HepG2 (cell line): ENCODE measurements at regions not wholly inside any gene's neighbourhood (a gene's known extent, or its start where the extent isn't known, plus 50 kb on each side); places are given as distances from the start of the nearest gene placed in this dataset.

Experiments
- ASH2L ChIP-seq: fragments of 300-600, 200-600 bp; sonication (generic); IDR thresholded peaks from 2 replicates; pipeline ENCODE4 v1.7.0; 2017; ENCODE audit warnings: low read depth, mild to moderate bottlenecking, moderate library complexity, mixed read lengths, low read length; ENCODE audit not compliant: insufficient read length
- ATF1 ChIP-seq: IDR thresholded peaks from 2 replicates; pipeline ENCODE4 v1.6.1; 2016; ENCODE audit warnings: mild to moderate bottlenecking, control low read depth
- DPF2 ChIP-seq: sonication (generic); formaldehyde crosslinking; IDR thresholded peaks from 2 replicates; pipeline ENCODE4 v1.4.0; 2020; ENCODE audit warnings: mild to moderate bottlenecking, low read depth, missing genetic modification reagents, borderline replicate concordance
- ELF3 ChIP-seq: IDR thresholded peaks from 2 replicates; pipeline ENCODE4 v1.6.1; 2016; ENCODE audit warnings: missing genetic modification reagents, missing compliant biosample characterization
- ESRRA ChIP-seq: sonication (generic); formaldehyde crosslinking; IDR thresholded peaks from 2 replicates; pipeline ENCODE4 v1.5.1; 2020; ENCODE audit warnings: mild to moderate bottlenecking, low read depth, missing genetic modification reagents
- FOXA1 ChIP-seq, 2 experiments: fragments of 450-650 bp in 1 of 2; sonication (generic) in 1 of 2; formaldehyde crosslinking in 1 of 2; IDR thresholded peaks; 2 replicates each; pipeline versions ENCODE4 v1.4.0 to v1.6.1; 2016 to 2020; ENCODE audit warnings: missing genetic modification reagents in 1 of 2
- FOXO1 ChIP-seq: sonication (generic); formaldehyde crosslinking; IDR thresholded peaks from 2 replicates; pipeline ENCODE4 v1.4.0; 2020; ENCODE audit warnings: missing genetic modification reagents
- HMG20A ChIP-seq: IDR thresholded peaks from 2 replicates; pipeline ENCODE4 v1.6.1; 2016; ENCODE audit warnings: borderline replicate concordance
- HNRNPLL ChIP-seq: fragments of 200-400 bp; formaldehyde crosslinking; IDR thresholded peaks from 2 replicates; pipeline ENCODE4 v1.6.1; 2017; ENCODE audit warnings: mild to moderate bottlenecking, low read depth, low read length; ENCODE audit not compliant: poor library complexity, severe bottlenecking
- MED1 ChIP-seq: sonication (generic); formaldehyde crosslinking; IDR thresholded peaks from 2 replicates; pipeline ENCODE4 v1.4.0; 2020; ENCODE audit warnings: missing genetic modification reagents
- PCBP2 ChIP-seq: fragments of 200-400 bp; formaldehyde crosslinking; optimal IDR thresholded peaks from 2 replicates; pipeline ENCODE3; 2018; ENCODE audit warnings: low read length, low read depth; ENCODE audit not compliant: poor library complexity, severe bottlenecking
- POLR2AphosphoS5 ChIP-seq: IDR thresholded peaks from 2 replicates; pipeline ENCODE4 v1.6.1; 2012; ENCODE audit warnings: low read depth, low read length
- RAD51 ChIP-seq: fragments of 450-650 bp; IDR thresholded peaks from 2 replicates; pipeline ENCODE4 v1.6.1; 2016; ENCODE audit warnings: borderline replicate concordance
- SMARCC2 ChIP-seq: fragments of 450-650 bp; IDR thresholded peaks from 2 replicates; pipeline ENCODE4 v1.6.1; 2017; ENCODE audit warnings: antibody characterized with exemption, mild to moderate bottlenecking
- SOX5 ChIP-seq: IDR thresholded peaks from 2 replicates; pipeline ENCODE4 v1.6.1; 2016; ENCODE audit warnings: borderline replicate concordance
- SP5 ChIP-seq: IDR thresholded peaks from 2 replicates; pipeline ENCODE4 v1.6.1; 2016; ENCODE audit warnings: low read depth, borderline replicate concordance
- TCF12 ChIP-seq, 2 experiments: fragments of 450-650 bp in 1 of 2; sonication (generic) in 1 of 2; formaldehyde crosslinking in 1 of 2; IDR thresholded peaks; 2 replicates each; pipeline versions ENCODE4 v1.6.1 to v1.8.0; 2017 to 2022; ENCODE audit warnings: antibody characterized with exemption in 1 of 2, mild to moderate bottlenecking in 1 of 2, missing genetic modification reagents in 1 of 2, moderate library complexity in 1 of 2
- ZNF546 ChIP-seq: sonication (generic); formaldehyde crosslinking; conservative IDR thresholded peaks from 2 replicates; pipeline ENCODE4 v1.8.1; 2023; ENCODE audit warnings: mild to moderate bottlenecking, missing genetic modification reagents
- ZNF557 ChIP-seq: sonication (generic); formaldehyde crosslinking; IDR thresholded peaks from 2 replicates; pipeline ENCODE4 v1.4.0; 2020; ENCODE audit warnings: missing genetic modification reagents
- ZNF562 ChIP-seq: sonication (generic); formaldehyde crosslinking; IDR thresholded peaks from 2 replicates; pipeline ENCODE4 v1.8.0; 2022; ENCODE audit warnings: missing genetic modification reagents, borderline replicate concordance
- TF ChIP-seq, protein P1 (sequence below): sonication (generic); formaldehyde crosslinking; IDR thresholded peaks from 2 replicates; pipeline ENCODE4 v1.5.0; 2020; ENCODE audit warnings: mild to moderate bottlenecking, low read depth, missing genetic modification reagents, borderline replicate concordance
- TF ChIP-seq, protein P2 (sequence below): sonication (generic); formaldehyde crosslinking; IDR thresholded peaks from 2 replicates; pipeline ENCODE4 v1.4.0; 2020; ENCODE audit warnings: missing genetic modification reagents
- TF ChIP-seq, protein P3 (sequence below): IDR thresholded peaks from 2 replicates; pipeline ENCODE4 v1.6.1; 2016; ENCODE audit warnings: low read depth
- TF ChIP-seq, protein P4 (sequence below): sonication (generic); formaldehyde crosslinking; conservative IDR thresholded peaks from 2 replicates; pipeline ENCODE4 v1.4.0; 2020; ENCODE audit warnings: mild to moderate bottlenecking, missing genetic modification reagents, moderate library complexity

DNA sequence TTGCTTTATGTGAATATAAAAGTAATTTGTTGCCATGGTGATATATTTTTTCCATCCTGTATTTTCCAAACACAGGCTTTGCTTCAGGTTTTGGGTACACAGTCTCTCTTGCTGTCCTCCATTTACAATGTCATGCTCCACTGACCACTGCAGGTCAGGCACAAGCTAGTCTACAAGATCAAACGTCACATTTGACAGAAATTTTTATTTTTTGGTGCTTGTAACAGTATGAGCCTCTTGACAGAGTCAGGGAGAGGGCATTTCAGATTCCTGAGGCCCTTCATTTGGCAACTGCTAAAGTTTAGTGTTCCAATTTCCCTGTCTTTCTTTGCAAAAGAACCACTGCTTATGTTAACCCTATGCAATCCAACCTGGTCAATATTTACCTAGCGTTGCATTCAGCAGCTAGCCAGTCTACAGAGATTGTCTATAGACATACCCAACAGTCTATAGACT lies 175.0 kb downstream of the RFC3 start (continued):
- TF ChIP-seq FOXA1 (IDR thresholded peaks at IDR 0.05) (peak; percentile 89), FOXA1 (CRISPR knock-in tag; IDR thresholded peaks at IDR 0.05) (peak; percentile 94), ESRRA (CRISPR knock-in tag) (no peak), ZNF546 (no peak), ZNF562 (CRISPR knock-in tag) (no peak), FOXO1 (CRISPR knock-in tag) (peak; percentile 30; the same call in 1 of the 2 replicates), ASH2L (peak; percentile 50), HNRNPLL (no peak), SMARCC2 (no peak), DPF2 (peak; percentile 47; the same call in 1 of the 2 replicates), SP5 (CRISPR knock-in tag) (0 out of 2 replicates have a peak, but pooled peaks have one; percentile 7), HMG20A (CRISPR knock-in tag) (peak; percentile 61), ZNF557 (CRISPR knock-in tag) (no peak), PCBP2 (no peak), SOX5 (CRISPR knock-in tag) (peak; percentile 30; the same call in 1 of the 2 replicates), POLR2AphosphoS5 (no peak), MED1 (peak; percentile 54), TCF12 (IDR thresholded peaks at IDR 0.05) (no peak), TCF12 (CRISPR knock-in tag; IDR thresholded peaks at IDR 0.05) (no peak), ELF3 (peak; percentile 46; the same call in 1 of the 2 replicates), RAD51 (no peak), ATF1 (CRISPR knock-in tag) (no peak)
- TF ChIP-seq, protein P1, sequence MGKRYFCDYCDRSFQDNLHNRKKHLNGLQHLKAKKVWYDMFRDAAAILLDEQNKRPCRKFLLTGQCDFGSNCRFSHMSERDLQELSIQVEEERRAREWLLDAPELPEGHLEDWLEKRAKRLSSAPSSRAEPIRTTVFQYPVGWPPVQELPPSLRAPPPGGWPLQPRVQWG (CRISPR knock-in tag) = no peak
- TF ChIP-seq, protein P2, sequence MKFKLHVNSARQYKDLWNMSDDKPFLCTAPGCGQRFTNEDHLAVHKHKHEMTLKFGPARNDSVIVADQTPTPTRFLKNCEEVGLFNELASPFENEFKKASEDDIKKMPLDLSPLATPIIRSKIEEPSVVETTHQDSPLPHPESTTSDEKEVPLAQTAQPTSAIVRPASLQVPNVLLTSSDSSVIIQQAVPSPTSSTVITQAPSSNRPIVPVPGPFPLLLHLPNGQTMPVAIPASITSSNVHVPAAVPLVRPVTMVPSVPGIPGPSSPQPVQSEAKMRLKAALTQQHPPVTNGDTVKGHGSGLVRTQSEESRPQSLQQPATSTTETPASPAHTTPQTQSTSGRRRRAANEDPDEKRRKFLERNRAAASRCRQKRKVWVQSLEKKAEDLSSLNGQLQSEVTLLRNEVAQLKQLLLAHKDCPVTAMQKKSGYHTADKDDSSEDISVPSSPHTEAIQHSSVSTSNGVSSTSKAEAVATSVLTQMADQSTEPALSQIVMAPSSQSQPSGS (CRISPR knock-in tag) = 0 out of 2 replicates have a peak, but pooled peaks have one; percentile 46
- TF ChIP-seq, protein P3, sequence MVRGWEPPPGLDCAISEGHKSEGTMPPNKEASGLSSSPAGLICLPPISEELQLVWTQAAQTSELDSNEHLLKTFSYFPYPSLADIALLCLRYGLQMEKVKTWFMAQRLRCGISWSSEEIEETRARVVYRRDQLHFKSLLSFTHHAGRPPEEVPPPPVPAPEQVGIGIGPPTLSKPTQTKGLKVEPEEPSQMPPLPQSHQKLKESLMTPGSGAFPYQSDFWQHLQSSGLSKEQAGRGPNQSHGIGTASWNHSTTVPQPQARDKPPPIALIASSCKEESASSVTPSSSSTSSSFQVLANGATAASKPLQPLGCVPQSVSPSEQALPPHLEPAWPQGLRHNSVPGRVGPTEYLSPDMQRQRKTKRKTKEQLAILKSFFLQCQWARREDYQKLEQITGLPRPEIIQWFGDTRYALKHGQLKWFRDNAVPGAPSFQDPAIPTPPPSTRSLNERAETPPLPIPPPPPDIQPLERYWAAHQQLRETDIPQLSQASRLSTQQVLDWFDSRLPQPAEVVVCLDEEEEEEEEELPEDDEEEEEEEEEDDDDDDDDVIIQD (CRISPR knock-in tag) = peak; percentile 44; the same call in 1 of the 2 replicates
- TF ChIP-seq, protein P4, sequence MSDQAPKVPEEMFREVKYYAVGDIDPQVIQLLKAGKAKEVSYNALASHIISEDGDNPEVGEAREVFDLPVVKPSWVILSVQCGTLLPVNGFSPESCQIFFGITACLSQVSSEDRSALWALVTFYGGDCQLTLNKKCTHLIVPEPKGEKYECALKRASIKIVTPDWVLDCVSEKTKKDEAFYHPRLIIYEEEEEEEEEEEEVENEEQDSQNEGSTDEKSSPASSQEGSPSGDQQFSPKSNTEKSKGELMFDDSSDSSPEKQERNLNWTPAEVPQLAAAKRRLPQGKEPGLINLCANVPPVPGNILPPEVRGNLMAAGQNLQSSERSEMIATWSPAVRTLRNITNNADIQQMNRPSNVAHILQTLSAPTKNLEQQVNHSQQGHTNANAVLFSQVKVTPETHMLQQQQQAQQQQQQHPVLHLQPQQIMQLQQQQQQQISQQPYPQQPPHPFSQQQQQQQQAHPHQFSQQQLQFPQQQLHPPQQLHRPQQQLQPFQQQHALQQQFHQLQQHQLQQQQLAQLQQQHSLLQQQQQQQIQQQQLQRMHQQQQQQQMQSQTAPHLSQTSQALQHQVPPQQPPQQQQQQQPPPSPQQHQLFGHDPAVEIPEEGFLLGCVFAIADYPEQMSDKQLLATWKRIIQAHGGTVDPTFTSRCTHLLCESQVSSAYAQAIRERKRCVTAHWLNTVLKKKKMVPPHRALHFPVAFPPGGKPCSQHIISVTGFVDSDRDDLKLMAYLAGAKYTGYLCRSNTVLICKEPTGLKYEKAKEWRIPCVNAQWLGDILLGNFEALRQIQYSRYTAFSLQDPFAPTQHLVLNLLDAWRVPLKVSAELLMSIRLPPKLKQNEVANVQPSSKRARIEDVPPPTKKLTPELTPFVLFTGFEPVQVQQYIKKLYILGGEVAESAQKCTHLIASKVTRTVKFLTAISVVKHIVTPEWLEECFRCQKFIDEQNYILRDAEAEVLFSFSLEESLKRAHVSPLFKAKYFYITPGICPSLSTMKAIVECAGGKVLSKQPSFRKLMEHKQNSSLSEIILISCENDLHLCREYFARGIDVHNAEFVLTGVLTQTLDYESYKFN (CRISPR knock-in tag) = peak; percentile 51
